Fibroblast of skin of left biceps (primary cell): ENCODE measurements at regions not wholly inside any gene's neighbourhood (a gene's known extent, or its start where the extent isn't known, plus 50 kb on each side); places are given as distances from the start of the nearest gene placed in this dataset.

ENCODE experiments used
- DNase-seq, 2 experiments: peaks; one replicate each; pipeline ENCODE4 v3.0.0-alpha.2; 2013; ENCODE audit warnings: low read depth in 2 of 2

DNA sequence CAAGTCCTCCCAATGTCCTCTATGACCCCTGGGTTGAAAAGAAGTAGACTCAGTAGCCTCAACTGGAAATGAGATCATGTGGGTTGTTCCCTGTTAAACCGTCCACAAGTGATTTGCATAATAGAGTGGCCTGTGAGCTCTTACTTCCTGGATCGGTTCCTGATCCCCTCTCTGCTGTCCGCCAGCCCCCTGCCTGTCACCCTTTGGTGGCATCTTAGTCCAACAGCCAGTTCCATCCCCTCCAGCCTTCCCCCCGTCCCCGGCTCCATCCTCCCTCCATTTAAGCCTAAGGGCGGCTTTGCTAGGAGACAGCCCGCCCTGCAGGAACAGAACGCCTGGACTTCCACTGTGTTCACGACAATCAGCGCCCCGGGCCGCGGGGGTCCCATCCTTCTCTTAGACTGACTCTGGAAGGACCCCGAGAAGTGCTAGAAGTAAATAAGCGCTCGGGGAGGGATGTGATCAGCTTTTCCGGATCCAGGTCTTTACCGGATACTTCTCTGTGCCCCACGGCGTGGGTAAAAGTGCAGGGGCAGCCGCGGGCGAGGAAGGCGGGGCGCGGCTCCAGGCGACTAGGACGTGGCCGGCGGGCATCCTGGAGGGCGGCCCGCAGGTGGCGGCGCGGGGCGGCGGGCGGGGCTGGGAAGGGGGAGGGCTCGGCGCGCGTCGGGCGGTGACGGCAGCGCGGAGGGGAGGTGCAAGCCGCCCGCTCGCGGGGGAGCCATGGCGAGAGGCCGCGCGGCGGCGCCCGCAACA lies 51.2 kb upstream of the ULK4 start:
- no peak for DNase-seq

DNA sequence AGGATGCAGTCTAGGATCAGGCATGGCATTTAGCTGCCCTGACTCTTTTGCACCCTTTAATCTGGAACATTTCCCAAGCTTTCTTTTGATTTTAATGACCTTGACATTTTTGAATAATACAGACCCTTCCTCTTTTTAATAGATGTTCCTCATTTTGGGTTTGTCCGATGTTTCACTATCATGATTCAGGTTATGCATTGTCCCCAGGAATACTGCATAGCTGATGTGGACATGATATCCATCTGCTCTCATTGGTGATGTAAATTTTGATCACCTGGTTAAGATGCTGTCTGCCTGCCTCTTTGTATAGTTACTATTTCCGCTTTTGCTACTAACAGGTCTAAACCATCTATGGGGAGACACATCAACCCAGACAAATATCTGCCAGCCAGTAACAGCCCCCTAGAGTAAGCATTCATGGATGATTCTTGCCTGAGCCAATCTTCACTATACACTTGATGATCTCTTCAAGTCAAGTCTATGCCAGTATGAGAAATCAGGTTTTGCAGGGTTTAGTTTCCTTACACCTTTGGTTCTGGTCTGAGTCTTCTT lies 50.6 kb upstream of the ULK4 start:
- no peak for DNase-seq
